MV-4-11 (cell line): ENCODE measurements at regions not wholly inside any gene's neighbourhood (a gene's known extent, or its start where the extent isn't known, plus 50 kb on each side); places are given as distances from the start of the nearest gene placed in this dataset.
A peak's percentile ranks its signal among the peaks of the same experiment; 100 is the strongest.
"Not testable (repeated sequence)": the region's sequence is repeated elsewhere in the genome, so short reads cannot be mapped to it uniquely, and the experiment has no call there.

Experiments
- DNase-seq: peaks from one replicate; lab custom pipeline; 2025; lab: John Stamatoyannopoulos, UW

GRCh38 chr7:17046666-17047065, 164.9 kb upstream of the AGR3 start:
- no peak for DNase-seq

GRCh38 chr7:17053164-17053563, 171.4 kb upstream of the AGR3 start:
- not testable (repeated sequence) for DNase-seq

GRCh38 chr7:17054206-17054605, 172.4 kb upstream of the AGR3 start:
- DNase-seq: no peak

- DNase-seq: no peak
These were observed 173.1 kb upstream of the AGR3 start for GRCh38 chr7:17054836-17055235.

- DNase-seq: no peak
These were observed 173.8 kb upstream of the AGR3 start for GRCh38 chr7:17055596-17055995.

- DNase-seq: no peak
These were observed 174.8 kb upstream of the AGR3 start for GRCh38 chr7:17056491-17057142.

GRCh38 chr7:17057143-17057509, 175.3 kb upstream of the AGR3 start:
- no peak for DNase-seq

- peak; percentile 96 for DNase-seq
These were observed 176.8 kb upstream of the AGR3 start for GRCh38 chr7:17058568-17058967.

GRCh38 chr7:17060051-17060450, 178.3 kb upstream of the AGR3 start:
- DNase-seq: peak; percentile 54

GRCh38 chr7:17061443-17061842, 179.7 kb upstream of the AGR3 start:
- no peak for DNase-seq

GRCh38 chr7:17062151-17063044, 180.6 kb upstream of the AGR3 start:
- no peak for DNase-seq

- DNase-seq: peak; percentile 29
These were observed 181.2 kb upstream of the AGR3 start for GRCh38 chr7:17063045-17063383.

- DNase-seq: no peak
These were observed 185.9 kb upstream of the AGR3 start for GRCh38 chr7:17067691-17068090.

GRCh38 chr7:17069146-17069545, 187.4 kb upstream of the AGR3 start:
- peak; percentile 52 for DNase-seq

- DNase-seq: peak; percentile 59
These were observed 188.5 kb upstream of the AGR3 start for GRCh38 chr7:17070231-17070708.

GRCh38 chr7:17071866-17072265, 190.1 kb upstream of the AGR3 start:
- no peak for DNase-seq

GRCh38 chr7:17075601-17076255, 193.9 kb upstream of the AGR3 start:
- no peak for DNase-seq

- DNase-seq: no peak
These were observed 196.5 kb upstream of the AGR3 start for GRCh38 chr7:17078298-17078697.

- DNase-seq: no peak
These were observed 201.8 kb upstream of the AGR3 start for GRCh38 chr7:17083392-17084165.

GRCh38 chr7:17084166-17084475, 202.3 kb upstream of the AGR3 start:
- DNase-seq: no peak

- no peak for DNase-seq
These were observed 203.4 kb upstream of the AGR3 start for GRCh38 chr7:17085186-17085585.

- no peak for DNase-seq
These were observed 204.6 kb upstream of the AGR3 start for GRCh38 chr7:17086403-17086802.
